HUES64 (cell line): ENCODE measurements at regions not wholly inside any gene's neighbourhood (a gene's known extent, or its start where the extent isn't known, plus 50 kb on each side); places are given as distances from the start of the nearest gene placed in this dataset.

Experiments used
- H3K27ac ChIP-seq: 2 replicates; pipeline ENCODE4 v1.7.0; 2013; ENCODE audit warnings: low read depth, low read length, inconsistent platforms
- H3K27me3 ChIP-seq: 2 replicates; pipeline ENCODE4 v1.6.1; 2013; ENCODE audit warnings: mild to moderate bottlenecking, low read length; ENCODE audit not compliant: insufficient read depth
- H3K36me3 ChIP-seq: 2 replicates; pipeline ENCODE4 v1.6.1; 2013; ENCODE audit warnings: mild to moderate bottlenecking, low read length; ENCODE audit not compliant: insufficient read depth
- H3K4me1 ChIP-seq: 2 replicates; pipeline ENCODE4 v1.6.1; 2013; ENCODE audit warnings: mild to moderate bottlenecking, low read length, moderate library complexity; ENCODE audit not compliant: insufficient read depth
- H3K4me3 ChIP-seq: 2 replicates; pipeline ENCODE4 v1.5.1; 2013; ENCODE audit warnings: mild to moderate bottlenecking, low read length, moderate library complexity
- H3K9ac ChIP-seq: 2 replicates; pipeline ENCODE4 v1.6.1; 2013; ENCODE audit warnings: mild to moderate bottlenecking, low read depth, low read length
- H3K9me3 ChIP-seq: 2 replicates; pipeline ENCODE4 v1.6.1; 2013; ENCODE audit warnings: low read depth, low read length; ENCODE audit not compliant: insufficient read depth
- WGBS: fragments of 150-250, 120-280 bp; methylation state at CpG from one replicate; pipeline ENCODE4 v1.1.7; 2013; ENCODE audit warnings: missing lambda C conversion rate; 5-methylcytosine and 5-hydroxymethylcytosine counted together

- Histone ChIP-seq H3K27ac (no peak overlapping the region; the same call in 1 of the 2 replicates), H3K9ac (no peak overlapping the region), H3K9me3 (no peaks in the 10 kb centered on the region), H3K4me3 (no peak overlapping the region), H3K27me3 (no peaks in the 10 kb centered on the region), H3K4me1 (peaks cover 26% of the 10 kb centered on the region), H3K36me3 (no peaks in the 10 kb centered on the region)
- 54% methylated on average over 6 of the region's 6 CpGs for WGBS
Measured at GRCh38 chr6:166736634-166737033, 109.6 kb upstream of the RPS6KA2 start.

GRCh38 chr6:166733900-166734299, 106.8 kb upstream of the RPS6KA2 start:
- no peak overlapping the region for H3K27ac ChIP-seq
- no peak overlapping the region for H3K4me3 ChIP-seq
- H3K4me1 ChIP-seq = peaks cover 26% of the 10 kb centered on the region
- no peaks in the 10 kb centered on the region for H3K36me3 ChIP-seq
- no peak overlapping the region for H3K9ac ChIP-seq
- H3K27me3 ChIP-seq = no peaks in the 10 kb centered on the region
- 78% methylated on average over 4 of the region's 4 CpGs for WGBS
- no peaks in the 10 kb centered on the region for H3K9me3 ChIP-seq

GRCh38 chr6:166729658-166730057, 102.6 kb upstream of the RPS6KA2 start:
- Histone ChIP-seq H3K27me3 (no peaks in the 10 kb centered on the region), H3K9me3 (no peaks in the 10 kb centered on the region), H3K4me3 (no peak overlapping the region), H3K4me1 (peaks cover 10% of the 10 kb centered on the region; the same call in 1 of the 2 replicates), H3K27ac (no peak overlapping the region), H3K9ac (no peak overlapping the region), H3K36me3 (no peaks in the 10 kb centered on the region)
- WGBS = 93% methylated on average over 5 of the region's 5 CpGs

- Histone ChIP-seq H3K4me1 (peaks cover 5% of the 10 kb centered on the region; the same call in 1 of the 2 replicates), H3K4me3 (no peak overlapping the region), H3K27ac (no peak overlapping the region), H3K36me3 (no peaks in the 10 kb centered on the region), H3K27me3 (no peaks in the 10 kb centered on the region), H3K9me3 (no peaks in the 10 kb centered on the region), H3K9ac (no peak overlapping the region)
- WGBS = 72% methylated on average over 7 of the region's 7 CpGs
Measured at GRCh38 chr6:166728884-166729530, 102.0 kb upstream of the RPS6KA2 start.

- Histone ChIP-seq H3K4me1 (no peaks in the 10 kb centered on the region), H3K9me3 (no peaks in the 10 kb centered on the region), H3K36me3 (no peaks in the 10 kb centered on the region), H3K4me3 (no peak overlapping the region), H3K27me3 (no peaks in the 10 kb centered on the region), H3K9ac (no peak overlapping the region), H3K27ac (no peak overlapping the region)
- 78% methylated on average over 7 of the region's 7 CpGs for WGBS
Measured at GRCh38 chr6:166726201-166726600, 99.2 kb upstream of the RPS6KA2 start.

- Histone ChIP-seq H3K36me3 (no peaks in the 10 kb centered on the region), H3K4me1 (no peaks in the 10 kb centered on the region), H3K27me3 (no peaks in the 10 kb centered on the region), H3K9me3 (no peaks in the 10 kb centered on the region), H3K9ac (no peak overlapping the region), H3K4me3 (no peak overlapping the region), H3K27ac (no peak overlapping the region)
- 94% methylated on average over 15 of the region's 15 CpGs for WGBS
Measured at GRCh38 chr6:166725571-166725970, 98.5 kb upstream of the RPS6KA2 start.

GRCh38 chr6:166724576-166724975, 97.5 kb upstream of the RPS6KA2 start:
- Histone ChIP-seq H3K4me3 (no peak overlapping the region), H3K36me3 (no peaks in the 10 kb centered on the region), H3K4me1 (no peaks in the 10 kb centered on the region), H3K9me3 (no peaks in the 10 kb centered on the region), H3K9ac (no peak overlapping the region), H3K27me3 (no peaks in the 10 kb centered on the region), H3K27ac (no peak overlapping the region)
- WGBS = 92% methylated on average over 7 of the region's 8 CpGs

GRCh38 chr6:166722785-166723184, 95.7 kb upstream of the RPS6KA2 start:
- Histone ChIP-seq H3K27ac (no peak overlapping the region), H3K27me3 (no peaks in the 10 kb centered on the region), H3K4me1 (no peaks in the 10 kb centered on the region), H3K9me3 (no peaks in the 10 kb centered on the region), H3K4me3 (no peak overlapping the region), H3K9ac (no peak overlapping the region), H3K36me3 (no peaks in the 10 kb centered on the region)
- WGBS = 95% methylated on average over 11 of the region's 11 CpGs

GRCh38 chr6:166721576-166721975, 94.5 kb upstream of the RPS6KA2 start:
- 92% methylated on average over 17 of the region's 17 CpGs for WGBS
- H3K36me3 ChIP-seq = no peaks in the 10 kb centered on the region
- no peaks in the 10 kb centered on the region for H3K27me3 ChIP-seq
- H3K4me1 ChIP-seq = no peaks in the 10 kb centered on the region
- H3K27ac ChIP-seq = no peak overlapping the region
- H3K9ac ChIP-seq = no peak overlapping the region
- no peak overlapping the region for H3K4me3 ChIP-seq
- H3K9me3 ChIP-seq = no peaks in the 10 kb centered on the region

GRCh38 chr6:166720856-166721255, 93.8 kb upstream of the RPS6KA2 start:
- Histone ChIP-seq H3K4me3 (no peak overlapping the region), H3K36me3 (no peaks in the 10 kb centered on the region), H3K9me3 (no peaks in the 10 kb centered on the region), H3K27me3 (no peaks in the 10 kb centered on the region), H3K27ac (no peak overlapping the region), H3K9ac (no peak overlapping the region), H3K4me1 (no peaks in the 10 kb centered on the region)
- WGBS = 86% methylated on average over 7 of the region's 7 CpGs

GRCh38 chr6:166719019-166719418, 92.0 kb upstream of the RPS6KA2 start:
- Histone ChIP-seq H3K4me3 (no peak overlapping the region), H3K4me1 (no peaks in the 10 kb centered on the region), H3K9ac (no peak overlapping the region), H3K27me3 (no peaks in the 10 kb centered on the region), H3K27ac (no peak overlapping the region), H3K36me3 (no peaks in the 10 kb centered on the region), H3K9me3 (no peaks in the 10 kb centered on the region)
- WGBS = 94% methylated on average over 5 of the region's 5 CpGs

GRCh38 chr6:166718516-166718915, 91.5 kb upstream of the RPS6KA2 start:
- Histone ChIP-seq H3K9me3 (no peaks in the 10 kb centered on the region), H3K36me3 (no peaks in the 10 kb centered on the region), H3K4me1 (no peaks in the 10 kb centered on the region), H3K4me3 (no peak overlapping the region), H3K9ac (no peak overlapping the region), H3K27me3 (no peaks in the 10 kb centered on the region), H3K27ac (no peak overlapping the region)
- WGBS = 86% methylated on average over 7 of the region's 8 CpGs
